ENCODE measurements at regions not wholly inside any gene's neighbourhood (a gene's known extent, or its start where the extent isn't known, plus 50 kb on each side); places are given as distances from the start of the nearest gene placed in this dataset.

GRCh38 chr2:16334366-16334765 lies 331.3 kb downstream of the CYRIA start:
- no peak for TF ChIP-seq EZH2phosphoT487 (conservative IDR thresholded peaks at IDR 0.05; ENCODE audit: low read length)
- TF ChIP-seq, protein P1, sequence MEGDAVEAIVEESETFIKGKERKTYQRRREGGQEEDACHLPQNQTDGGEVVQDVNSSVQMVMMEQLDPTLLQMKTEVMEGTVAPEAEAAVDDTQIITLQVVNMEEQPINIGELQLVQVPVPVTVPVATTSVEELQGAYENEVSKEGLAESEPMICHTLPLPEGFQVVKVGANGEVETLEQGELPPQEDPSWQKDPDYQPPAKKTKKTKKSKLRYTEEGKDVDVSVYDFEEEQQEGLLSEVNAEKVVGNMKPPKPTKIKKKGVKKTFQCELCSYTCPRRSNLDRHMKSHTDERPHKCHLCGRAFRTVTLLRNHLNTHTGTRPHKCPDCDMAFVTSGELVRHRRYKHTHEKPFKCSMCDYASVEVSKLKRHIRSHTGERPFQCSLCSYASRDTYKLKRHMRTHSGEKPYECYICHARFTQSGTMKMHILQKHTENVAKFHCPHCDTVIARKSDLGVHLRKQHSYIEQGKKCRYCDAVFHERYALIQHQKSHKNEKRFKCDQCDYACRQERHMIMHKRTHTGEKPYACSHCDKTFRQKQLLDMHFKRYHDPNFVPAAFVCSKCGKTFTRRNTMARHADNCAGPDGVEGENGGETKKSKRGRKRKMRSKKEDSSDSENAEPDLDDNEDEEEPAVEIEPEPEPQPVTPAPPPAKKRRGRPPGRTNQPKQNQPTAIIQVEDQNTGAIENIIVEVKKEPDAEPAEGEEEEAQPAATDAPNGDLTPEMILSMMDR (IDR thresholded peaks at IDR 0.05; ENCODE audit: insufficient read depth, low read length, poor library complexity, severe bottlenecking) = no peak
- no peaks in the 10 kb centered on the region for H3K27me3 ChIP-seq (ENCODE audit: low read length)
- no peaks in the 10 kb centered on the region for H3K36me3 ChIP-seq (ENCODE audit: low read length)
- no peak overlapping the region for H2AFZ ChIP-seq (ENCODE audit: low read depth, low read length, severe bottlenecking)
- no peak overlapping the region for H3K9ac ChIP-seq (ENCODE audit: low read length)
- no peaks in the 10 kb centered on the region for H3K79me2 ChIP-seq (ENCODE audit: insufficient read depth, low read length)
- H3K27ac ChIP-seq (ENCODE audit: low read depth, low read length) = no peak overlapping the region
- H3K9me3 ChIP-seq (ENCODE audit: insufficient read depth, low read length) = no peaks in the 10 kb centered on the region
- no peaks in the 10 kb centered on the region for H4K20me1 ChIP-seq (ENCODE audit: low read depth, low read length)
- H3K9me2 ChIP-seq (replicated peaks; ENCODE audit: insufficient read depth, low read length) = no peaks in the 10 kb centered on the region
- no peak overlapping the region for H3K4me2 ChIP-seq (ENCODE audit: low read depth, low read length, poor library complexity, severe bottlenecking)
- H3K4me3 ChIP-seq (ENCODE audit: insufficient read depth, low read length, poor library complexity, severe bottlenecking) = no peak overlapping the region
- H3F3A ChIP-seq (ENCODE audit: insufficient read depth) = no peaks in the 10 kb centered on the region

- H3F3A ChIP-seq (ENCODE audit: insufficient read depth) = no peaks in the 10 kb centered on the region
Observed at GRCh38 chr2:16333681-16334080, 332.0 kb downstream of the CYRIA start.

GRCh38 chr2:16332681-16333557 lies 332.7 kb downstream of the CYRIA start:
- Histone ChIP-seq H3F3A (ENCODE audit: insufficient read depth) (no peaks in the 10 kb centered on the region), H3K79me2 (ENCODE audit: insufficient read depth, low read length) (no peaks in the 10 kb centered on the region), H3K9ac (ENCODE audit: low read length) (no peak overlapping the region), H2AFZ (ENCODE audit: low read depth, low read length, severe bottlenecking) (no peak overlapping the region), H4K20me1 (ENCODE audit: low read depth, low read length) (no peaks in the 10 kb centered on the region), H3K27ac (ENCODE audit: low read depth, low read length) (no peak overlapping the region), H3K4me2 (ENCODE audit: low read depth, low read length, poor library complexity, severe bottlenecking) (no peak overlapping the region), H3K4me3 (ENCODE audit: insufficient read depth, low read length, poor library complexity, severe bottlenecking) (no peak overlapping the region), H3K9me3 (ENCODE audit: insufficient read depth, low read length) (no peaks in the 10 kb centered on the region), H3K36me3 (ENCODE audit: low read length) (no peaks in the 10 kb centered on the region), H3K9me2 (replicated peaks; ENCODE audit: insufficient read depth, low read length) (no peaks in the 10 kb centered on the region), H3K27me3 (ENCODE audit: low read length) (no peaks in the 10 kb centered on the region)
- no peak for TF ChIP-seq EZH2phosphoT487 (conservative IDR thresholded peaks at IDR 0.05; ENCODE audit: low read length)
- TF ChIP-seq, protein P1 (IDR thresholded peaks at IDR 0.05; ENCODE audit: insufficient read depth, low read length, poor library complexity, severe bottlenecking) = no peak

More at GRCh38 chr2:16333681-16334080, 332.0 kb downstream of the CYRIA start:
- no peak for TF ChIP-seq EZH2phosphoT487 (conservative IDR thresholded peaks at IDR 0.05; ENCODE audit: low read length)
- TF ChIP-seq, protein P1 (IDR thresholded peaks at IDR 0.05; ENCODE audit: insufficient read depth, low read length, poor library complexity, severe bottlenecking) = no peak
- Histone ChIP-seq H3K9ac (ENCODE audit: low read length) (no peak overlapping the region), H3K27ac (ENCODE audit: low read depth, low read length) (no peak overlapping the region), H2AFZ (ENCODE audit: low read depth, low read length, severe bottlenecking) (no peak overlapping the region), H3K27me3 (ENCODE audit: low read length) (no peaks in the 10 kb centered on the region), H4K20me1 (ENCODE audit: low read depth, low read length) (no peaks in the 10 kb centered on the region), H3K9me2 (replicated peaks; ENCODE audit: insufficient read depth, low read length) (no peaks in the 10 kb centered on the region), H3K79me2 (ENCODE audit: insufficient read depth, low read length) (no peaks in the 10 kb centered on the region), H3K4me2 (ENCODE audit: low read depth, low read length, poor library complexity, severe bottlenecking) (no peak overlapping the region), H3K36me3 (ENCODE audit: low read length) (no peaks in the 10 kb centered on the region), H3K4me3 (ENCODE audit: insufficient read depth, low read length, poor library complexity, severe bottlenecking) (no peak overlapping the region), H3K9me3 (ENCODE audit: insufficient read depth, low read length) (no peaks in the 10 kb centered on the region)
